ENCODE measurements at regions not wholly inside any gene's neighbourhood (a gene's known extent, or its start where the extent isn't known, plus 50 kb on each side); places are given as distances from the start of the nearest gene placed in this dataset.

DNA sequence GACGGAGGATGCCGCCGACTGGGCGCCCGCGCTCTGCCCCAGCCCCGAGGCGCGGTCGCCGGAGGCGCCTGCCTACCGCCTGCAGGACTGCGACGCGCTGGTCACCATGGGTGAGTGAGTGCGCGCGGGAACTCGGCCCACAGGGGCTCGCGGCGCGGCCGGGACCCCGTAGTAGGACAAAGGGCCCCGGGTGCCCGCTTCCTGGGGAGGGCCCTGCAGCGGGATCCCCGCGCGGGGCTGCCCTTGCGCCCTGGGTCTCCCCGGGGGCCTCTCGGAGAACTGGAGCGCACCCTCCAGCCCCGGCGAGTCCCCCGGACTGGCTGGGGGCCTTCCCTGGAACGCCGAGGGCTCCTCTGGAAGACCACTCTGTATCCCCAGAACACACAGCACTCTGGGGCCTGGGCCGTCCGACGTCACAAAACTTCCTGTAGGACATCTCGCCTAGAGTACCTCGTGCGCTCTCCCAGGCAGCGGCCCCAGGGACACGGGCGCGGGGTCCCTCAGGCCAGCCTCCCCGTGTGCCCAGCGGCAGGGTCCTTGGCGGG is 362.9 kb upstream of the AMELY start:
- Mint-ChIP-seq H3K4me1 (peaks cover 33% of the 10 kb centered on the region), H3K27me3 (no peaks in the 10 kb centered on the region), H3K27ac (peak overlapping the region; percentile 92), H3K9me3 (no peaks in the 10 kb centered on the region), H3K36me3 (ENCODE audit: low read depth) (peaks cover 28% of the 10 kb centered on the region), H3K4me3 (peak overlapping the region; percentile 97)
- ChIA-PET CTCF (no interaction called here), POLR2A (no interaction called here)
- DNase-seq, result no peak

DNA sequence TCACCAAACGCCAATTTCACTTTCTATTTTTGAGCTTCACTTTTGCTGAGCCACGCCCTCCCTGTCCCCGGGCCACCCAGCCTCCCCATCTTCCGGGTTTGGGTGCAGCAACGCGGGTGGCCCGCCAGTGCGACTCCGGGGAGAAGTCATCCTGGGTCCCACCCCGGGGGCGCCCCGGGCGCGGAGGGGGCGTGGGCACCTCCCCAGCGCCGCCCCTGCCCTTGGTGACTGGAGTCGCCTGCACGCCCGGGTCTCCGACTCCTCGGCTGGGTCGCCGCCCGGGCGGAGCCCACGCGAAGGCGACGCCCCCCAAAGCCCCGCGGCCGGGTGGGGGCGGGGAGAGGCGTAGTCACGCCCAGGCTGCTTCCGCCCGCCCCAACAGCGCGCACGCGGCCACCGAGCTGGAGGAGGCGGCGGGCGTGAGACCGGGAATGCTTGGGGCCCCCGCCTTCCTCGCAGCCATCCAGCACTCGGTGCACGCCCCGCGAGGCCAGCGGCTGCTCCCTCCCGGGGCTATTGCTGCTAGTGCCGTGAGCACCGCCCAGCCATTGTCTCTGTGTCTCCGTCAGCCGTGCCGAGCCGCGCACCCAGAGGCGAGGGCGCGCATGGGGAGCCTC is 362.1 kb upstream of the AMELY start:
- Mint-ChIP-seq H3K4me3 (peak overlapping the region; percentile 95), H3K27ac (peak overlapping the region; percentile 98), H3K9me3 (no peaks in the 10 kb centered on the region), H3K36me3 (ENCODE audit: low read depth) (peaks cover 21% of the 10 kb centered on the region), H3K27me3 (no peaks in the 10 kb centered on the region), H3K4me1 (peaks cover 26% of the 10 kb centered on the region)
- peak; percentile 93 for DNase-seq
- POLR2A ChIA-PET, result interaction anchor here (0.5 to 0.7 kb wide), 2 partner anchors 69 to 1053 kb away, joined by 3 read pairs; no protein-coding TSS in a partner anchor
- CTCF ChIA-PET, result no interaction called here

DNA sequence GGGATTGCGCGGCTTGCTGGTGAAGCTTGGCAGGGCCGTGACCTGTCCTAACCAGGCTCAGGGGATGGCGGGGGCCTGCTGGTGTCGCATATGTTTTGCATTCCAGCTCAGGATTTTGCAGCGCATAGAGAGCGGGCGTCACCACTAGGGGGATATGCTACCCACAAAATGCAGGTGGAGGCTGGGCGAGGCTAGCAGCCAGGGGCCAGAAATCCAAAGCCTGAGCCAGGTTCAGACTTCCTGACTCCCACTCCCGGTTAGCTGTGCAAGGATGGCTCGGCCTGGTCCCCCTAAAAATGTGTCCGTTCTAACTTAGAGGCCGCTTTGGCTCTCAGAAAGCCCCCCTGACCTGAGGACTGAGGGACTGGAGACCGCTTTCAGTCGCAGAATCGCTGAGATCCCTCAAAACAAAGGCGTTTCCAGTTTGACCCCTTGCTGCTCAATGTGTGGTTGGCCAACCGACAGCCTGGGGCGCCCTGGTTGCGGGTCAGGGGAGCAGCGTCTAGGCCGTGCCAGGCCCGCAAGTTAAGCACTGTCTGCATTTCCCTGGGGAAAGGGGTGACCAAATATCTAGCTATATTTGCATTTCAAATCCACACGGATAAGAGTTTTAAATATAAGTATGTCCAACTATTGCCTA is 361.1 kb upstream of the AMELY start:
- ChIA-PET CTCF (no interaction called here), POLR2A (interaction anchor here (0.7 kb wide), 1 partner anchor 1054 kb away, joined by 3 read pairs; no protein-coding TSS in a partner anchor)
- no peaks in the 10 kb centered on the region for H3K9me3 Mint-ChIP-seq
- peaks cover 21% of the 10 kb centered on the region for H3K4me1 Mint-ChIP-seq
- H3K36me3 Mint-ChIP-seq (ENCODE audit: low read depth), result peaks cover 21% of the 10 kb centered on the region
- H3K27me3 Mint-ChIP-seq, result no peaks in the 10 kb centered on the region
- H3K27ac Mint-ChIP-seq, result peak overlapping the region; percentile 98
- peak; percentile 65 for DNase-seq
- peak overlapping the region; percentile 95 for H3K4me3 Mint-ChIP-seq

DNA sequence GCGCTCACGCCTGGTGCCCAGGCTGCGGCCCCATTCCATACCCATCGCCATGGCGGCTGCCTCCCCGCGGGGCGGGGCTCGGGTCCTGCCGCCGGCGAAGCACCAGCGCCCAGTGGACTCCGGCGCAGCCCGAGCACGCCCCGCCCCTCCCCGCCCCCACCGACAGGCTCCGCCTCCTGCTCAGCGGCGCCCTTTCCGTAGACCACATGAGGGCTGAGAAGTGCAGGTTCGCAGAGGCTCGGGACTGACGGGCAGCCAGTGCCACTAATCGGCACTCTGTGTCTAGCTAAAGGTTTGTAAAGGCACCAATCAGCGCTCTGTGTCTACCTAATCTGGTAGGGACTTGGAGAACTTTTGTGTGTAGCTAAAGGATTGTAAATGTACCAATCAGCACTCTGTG is 352.2 kb upstream of the AMELY start:
- no peak overlapping the region for H3K27ac Mint-ChIP-seq
- POLR2A ChIA-PET, result no interaction called here
- H3K4me3 Mint-ChIP-seq, result no peak overlapping the region
- H3K36me3 Mint-ChIP-seq (ENCODE audit: low read depth), result no peaks in the 10 kb centered on the region
- H3K9me3 Mint-ChIP-seq, result no peaks in the 10 kb centered on the region
- no peaks in the 10 kb centered on the region for H3K27me3 Mint-ChIP-seq
- CTCF ChIA-PET, result no interaction called here
- DNase-seq, result no peak
- peaks cover 20% of the 10 kb centered on the region for H3K4me1 Mint-ChIP-seq

DNA sequence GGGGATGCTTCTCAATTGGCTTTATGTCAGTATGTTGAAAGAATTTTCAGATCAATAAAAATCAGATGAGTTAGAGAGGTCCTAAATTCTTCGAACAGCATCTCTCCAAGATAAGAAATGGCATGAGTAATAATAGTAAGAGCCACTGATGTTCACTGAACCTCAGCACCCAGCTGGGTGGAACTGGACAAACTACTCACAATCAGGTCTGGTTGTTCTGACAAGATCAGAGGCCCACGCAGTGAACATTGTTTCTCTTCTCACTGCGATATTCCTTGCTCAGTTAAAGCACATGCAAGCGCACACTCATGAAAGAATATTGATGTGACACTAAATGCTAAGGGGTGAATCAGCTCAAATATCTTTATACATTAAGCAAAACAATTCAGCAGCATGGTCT is 351.0 kb upstream of the AMELY start:
- Mint-ChIP-seq H3K4me1 (peaks cover 18% of the 10 kb centered on the region), H3K27me3 (no peaks in the 10 kb centered on the region), H3K9me3 (peaks cover 5% of the 10 kb centered on the region), H3K27ac (no peak overlapping the region), H3K36me3 (ENCODE audit: low read depth) (peaks cover 4% of the 10 kb centered on the region), H3K4me3 (no peak overlapping the region)
- ChIA-PET POLR2A (no interaction called here), CTCF (no interaction called here)
- no peak for DNase-seq

DNA sequence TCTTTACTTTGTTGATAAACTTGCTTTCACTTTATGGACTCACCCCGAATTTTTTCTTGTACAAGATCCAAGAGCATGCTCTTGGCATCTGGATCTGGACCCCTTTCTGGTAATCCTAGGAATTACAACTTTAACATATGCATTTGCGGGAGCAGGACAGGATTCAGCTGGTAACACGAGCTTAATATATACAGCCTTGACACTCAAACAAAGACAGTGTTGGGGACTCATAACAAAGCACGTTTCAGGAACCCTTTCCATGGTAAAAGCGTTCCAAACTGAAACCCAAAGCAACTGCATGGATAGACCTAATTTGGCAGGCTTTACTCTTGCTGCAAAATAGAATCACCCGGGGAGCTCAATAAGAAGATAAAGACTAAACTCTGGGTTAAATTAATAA is 349.7 kb upstream of the AMELY start:
- no peak overlapping the region for H3K4me3 Mint-ChIP-seq
- H3K4me1 Mint-ChIP-seq, result peaks cover 20% of the 10 kb centered on the region
- no peak for DNase-seq
- ChIA-PET CTCF (no interaction called here), POLR2A (no interaction called here)
- no peak overlapping the region for H3K27ac Mint-ChIP-seq
- H3K27me3 Mint-ChIP-seq, result no peaks in the 10 kb centered on the region
- peaks cover 10% of the 10 kb centered on the region for H3K9me3 Mint-ChIP-seq
- H3K36me3 Mint-ChIP-seq (ENCODE audit: low read depth), result peaks cover 10% of the 10 kb centered on the region

DNA sequence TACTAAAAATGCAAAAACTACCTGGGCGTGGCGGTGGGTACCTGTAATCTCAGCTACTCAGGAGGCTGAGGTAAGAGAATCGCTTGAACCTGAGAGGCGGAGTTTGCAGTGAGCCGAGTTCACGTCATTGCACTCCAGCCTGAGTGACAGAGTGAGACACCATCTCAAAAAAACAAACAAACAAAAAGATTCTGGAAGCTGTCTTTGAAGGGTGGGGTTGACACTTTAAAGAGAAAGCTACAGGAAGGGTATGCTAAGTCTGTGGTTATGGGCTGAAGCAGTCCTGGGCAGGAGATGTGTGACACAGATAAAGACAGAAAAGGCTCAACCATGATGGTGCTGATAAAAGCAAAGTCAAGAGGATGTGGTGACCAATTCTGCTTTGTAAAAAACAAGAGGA is 328.5 kb upstream of the AMELY start:
- ChIA-PET CTCF (no interaction called here), POLR2A (interaction anchor here (0.6 kb wide), 1 partner anchor 39 kb away, joined by 4 read pairs; no protein-coding TSS in a partner anchor)

DNA sequence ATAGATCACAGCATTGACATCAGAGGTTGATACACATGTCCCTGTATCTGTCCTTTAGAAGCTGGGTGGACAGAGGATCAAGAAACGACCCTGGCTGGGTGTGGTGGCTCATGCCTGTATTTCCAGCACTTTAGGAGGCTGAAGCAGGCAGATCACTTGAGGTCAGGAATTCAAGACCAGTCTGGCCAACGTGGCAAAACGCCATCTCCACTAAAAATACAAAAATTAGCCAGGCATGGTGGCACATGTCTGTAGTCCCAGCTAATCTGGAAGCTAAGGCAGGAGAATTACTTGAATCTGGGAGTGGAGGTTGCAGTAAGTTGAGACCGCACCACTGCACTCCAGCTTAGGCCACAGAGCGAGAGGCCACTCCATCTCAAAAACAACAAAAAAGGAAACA is 300.4 kb upstream of the AMELY start:
- Mint-ChIP-seq H3K4me3 (no peak overlapping the region), H3K36me3 (ENCODE audit: low read depth) (no peaks in the 10 kb centered on the region), H3K9me3 (no peaks in the 10 kb centered on the region), H3K27ac (no peak overlapping the region), H3K27me3 (no peaks in the 10 kb centered on the region), H3K4me1 (no peaks in the 10 kb centered on the region)
- ChIA-PET CTCF (no interaction called here), POLR2A (no interaction called here)
- DNase-seq, result no peak

More for the DNA sequence above, 328.5 kb upstream of the AMELY start:
- DNase-seq, result peak; percentile 72
- peaks cover 11% of the 10 kb centered on the region for H3K9me3 Mint-ChIP-seq
- peak overlapping the region; percentile 97 for H3K27ac Mint-ChIP-seq
- peak overlapping the region; percentile 53 for H3K4me3 Mint-ChIP-seq
- no peaks in the 10 kb centered on the region for H3K27me3 Mint-ChIP-seq
- H3K4me1 Mint-ChIP-seq, result peaks cover 51% of the 10 kb centered on the region
- H3K36me3 Mint-ChIP-seq (ENCODE audit: low read depth), result peaks cover 19% of the 10 kb centered on the region

DNA sequence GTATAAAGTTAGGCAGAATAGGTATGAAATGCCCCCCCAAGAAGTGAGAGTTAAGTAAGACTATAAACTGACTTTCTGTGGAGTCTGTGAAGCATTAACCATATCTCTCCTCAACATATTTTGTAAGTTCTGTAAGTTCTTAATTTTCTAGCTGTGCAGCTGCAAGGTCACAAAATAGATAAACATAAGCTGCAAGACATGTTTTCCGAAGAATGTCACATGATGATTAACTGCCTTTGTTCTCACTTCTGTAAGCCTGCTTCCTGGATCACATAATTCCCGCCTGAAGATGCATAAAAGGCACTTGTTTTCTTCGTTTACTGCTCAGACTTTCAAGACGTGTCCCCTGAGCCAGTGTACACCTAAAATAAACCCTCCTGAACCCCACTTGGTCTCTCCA is 292.9 kb upstream of the AMELY start:
- no peak overlapping the region for H3K27ac Mint-ChIP-seq
- H3K27me3 Mint-ChIP-seq, result no peaks in the 10 kb centered on the region
- ChIA-PET POLR2A (no interaction called here), CTCF (no interaction called here)
- peaks cover 6% of the 10 kb centered on the region for H3K4me1 Mint-ChIP-seq
- H3K36me3 Mint-ChIP-seq (ENCODE audit: low read depth), result no peaks in the 10 kb centered on the region
- no peak overlapping the region for H3K4me3 Mint-ChIP-seq
- H3K9me3 Mint-ChIP-seq, result no peaks in the 10 kb centered on the region
- no peak for DNase-seq

DNA sequence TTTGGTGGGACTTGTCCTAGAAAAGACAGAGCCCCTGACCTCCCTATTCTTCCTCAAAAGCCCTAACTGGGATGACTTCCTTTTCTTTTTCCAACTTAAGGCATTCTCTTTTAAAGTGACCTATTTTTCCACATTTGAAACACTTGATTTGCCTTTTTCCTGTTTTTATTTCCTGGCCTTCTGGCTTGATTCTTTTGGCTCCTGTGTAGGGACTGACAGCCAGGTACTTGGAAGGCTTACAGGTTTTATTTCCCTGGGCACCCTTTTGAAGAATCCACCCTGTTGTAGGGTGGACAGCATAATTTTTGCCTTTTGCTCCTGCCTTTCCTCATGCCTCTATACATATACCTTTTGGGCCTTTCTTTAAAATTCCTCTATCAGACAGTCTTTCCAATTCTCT is 271.0 kb upstream of the AMELY start:
- Mint-ChIP-seq H3K27me3 (no peaks in the 10 kb centered on the region), H3K4me1 (no peaks in the 10 kb centered on the region), H3K9me3 (peaks cover 9% of the 10 kb centered on the region), H3K36me3 (ENCODE audit: low read depth) (no peaks in the 10 kb centered on the region), H3K4me3 (no peak overlapping the region), H3K27ac (no peak overlapping the region)
- DNase-seq, result no peak
- ChIA-PET POLR2A (no interaction called here), CTCF (no interaction called here)

DNA sequence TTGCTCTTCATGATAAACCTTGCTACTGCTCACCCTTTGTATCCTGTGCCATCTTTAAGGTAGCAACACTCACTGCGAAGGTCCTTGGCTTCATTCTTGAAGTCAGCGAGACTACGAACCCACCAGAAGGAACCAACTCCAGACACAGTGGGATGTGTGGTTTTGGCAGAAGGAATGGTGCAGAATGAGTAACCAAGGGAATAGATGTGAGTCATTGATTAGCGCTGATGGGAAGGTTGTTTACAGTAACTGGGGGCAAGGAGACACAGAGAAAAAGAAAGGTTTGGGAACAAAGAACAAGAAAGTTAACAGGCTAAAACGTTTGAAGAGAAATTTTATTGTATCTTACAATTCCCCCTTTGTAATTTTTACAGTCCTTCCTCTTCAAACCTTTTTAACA is 266.1 kb upstream of the AMELY start:
- ChIA-PET CTCF (no interaction called here), POLR2A (no interaction called here)
- no peak for DNase-seq
- Mint-ChIP-seq H3K4me3 (no peak overlapping the region), H3K9me3 (peaks cover 2% of the 10 kb centered on the region), H3K4me1 (no peaks in the 10 kb centered on the region), H3K36me3 (ENCODE audit: low read depth) (no peaks in the 10 kb centered on the region), H3K27me3 (no peaks in the 10 kb centered on the region), H3K27ac (no peak overlapping the region)

DNA sequence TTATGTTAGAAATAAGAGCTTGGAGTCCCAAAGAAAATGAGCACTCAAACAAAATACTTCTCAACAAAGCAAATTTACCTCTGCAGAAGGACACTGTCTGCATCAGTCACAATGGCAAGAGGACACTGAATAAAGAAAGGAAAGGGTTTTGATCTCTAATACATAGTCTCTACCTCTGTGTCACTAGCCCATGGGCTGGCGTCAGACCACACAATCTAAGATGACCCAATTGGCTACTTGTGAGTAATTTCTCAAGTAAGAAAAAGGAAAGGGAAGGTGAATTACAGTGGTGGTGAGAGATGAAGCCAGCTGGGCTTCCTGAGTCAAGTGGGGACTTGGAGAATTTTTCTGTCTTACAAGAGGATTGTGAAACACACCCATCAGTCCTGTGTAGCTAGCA is 257.9 kb upstream of the AMELY start:
- DNase-seq, result no peak
- ChIA-PET POLR2A (no interaction called here), CTCF (no interaction called here)
- Mint-ChIP-seq H3K9me3 (no peaks in the 10 kb centered on the region), H3K36me3 (ENCODE audit: low read depth) (no peaks in the 10 kb centered on the region), H3K4me1 (peaks cover 2% of the 10 kb centered on the region), H3K4me3 (no peak overlapping the region), H3K27me3 (peaks cover 2% of the 10 kb centered on the region), H3K27ac (no peak overlapping the region)

DNA sequence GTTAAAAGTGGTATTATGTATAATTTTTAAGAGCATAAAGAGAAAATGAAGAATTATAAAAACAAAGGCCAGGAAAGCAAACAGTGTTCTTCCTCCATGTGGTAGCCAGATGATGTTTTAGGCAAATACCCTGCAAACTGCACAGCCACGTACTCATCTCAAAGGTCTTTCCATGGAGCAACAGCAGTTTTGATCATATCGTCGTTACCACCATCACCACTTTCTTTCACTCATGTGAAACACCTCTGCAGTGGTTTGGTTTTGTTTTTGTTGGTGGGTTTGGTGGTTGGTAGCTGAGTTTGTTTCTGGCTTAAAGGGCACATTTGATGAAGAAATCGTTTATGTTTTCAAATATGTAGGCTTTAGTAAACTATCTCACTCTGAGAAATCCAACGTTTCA is 229.9 kb upstream of the AMELY start:
- Mint-ChIP-seq H3K27ac (no peak overlapping the region), H3K4me3 (no peak overlapping the region), H3K27me3 (peaks cover 3% of the 10 kb centered on the region), H3K9me3 (peaks cover 3% of the 10 kb centered on the region), H3K36me3 (ENCODE audit: low read depth) (peaks cover 2% of the 10 kb centered on the region), H3K4me1 (peaks cover 4% of the 10 kb centered on the region)
- ChIA-PET CTCF (no interaction called here), POLR2A (no interaction called here)
- no peak for DNase-seq

Measured in activated CD4-positive, alpha-beta T cell treated with anti-CD3 and anti-CD28 coated beads, Interleukin-2, amount 10 ng/mL, durations not matched to agents 7 days and 5 days (primary cell).